Fibroblast of lung (primary cell): ENCODE measurements at regions not wholly inside any gene's neighbourhood (a gene's known extent, or its start where the extent isn't known, plus 50 kb on each side); places are given as distances from the start of the nearest gene placed in this dataset.

Experiments used
- CTCF ChIP-seq, 2 donors: IDR thresholded peaks in 1 of 2; conservative IDR thresholded peaks in 1 of 2; 1 replicate in 1 of 2; 2 replicates in 1 of 2; pipeline ENCODE4 v1.5.1; 2011 to 2012; ENCODE audit warnings: low read length in 2 of 2, control low read depth in 1 of 2, inconsistent platforms in 1 of 2, low read depth in 1 of 2, mild to moderate bottlenecking in 1 of 2
- EZH2 ChIP-seq: IDR thresholded peaks from 2 replicates; pipeline ENCODE4 v1.5.1; 2012; ENCODE audit warnings: low read length, control low read depth, mild to moderate bottlenecking; ENCODE audit errors: missing control alignments

- TF ChIP-seq CTCF (conservative IDR thresholded peaks at IDR 0.05 in 1 of 2, IDR thresholded peaks at IDR 0.05 in 1 of 2; ENCODE audit: low read depth in 1 of 2, low read length in 2 of 2) (no peak), EZH2 (no peak)
Measured at GRCh38 chr6:6900569-6901204, 207.1 kb upstream of the RREB1 start.
